Suprapubic skin (tissue), 4 donors: ENCODE measurements at regions not wholly inside any gene's neighbourhood (a gene's known extent, or its start where the extent isn't known, plus 50 kb on each side); places are given as distances from the start of the nearest gene placed in this dataset.

Experiments used
- CTCF ChIP-seq, 2 donors: fragments of 200-600 bp in 1 of 2; fragments of 450-650 bp in 1 of 2; sonication (generic) in 1 of 2; IDR thresholded peaks; one replicate each; pipeline ENCODE4 v1.5.1; 2016 to 2019; ENCODE audit warnings: antibody characterized with exemption in 2 of 2, mild to moderate bottlenecking in 1 of 2, moderate library complexity in 1 of 2
- EP300 ChIP-seq: sonication (generic); formaldehyde crosslinking; IDR thresholded peaks from one replicate; pipeline ENCODE4 v1.6.1; 2017; ENCODE audit warnings: antibody characterized with exemption
- POLR2A ChIP-seq, 2 donors: fragments of 450-650 bp; IDR thresholded peaks; one replicate each; pipeline ENCODE4 v1.6.1; 2017; ENCODE audit warnings: antibody characterized with exemption in 2 of 2, mild to moderate bottlenecking in 2 of 2, moderate library complexity in 2 of 2
- POLR2AphosphoS5 ChIP-seq, 3 donors: sonication (generic); formaldehyde crosslinking; IDR thresholded peaks; one replicate each; pipeline ENCODE4 v1.6.1; 2017; ENCODE audit warnings: antibody characterized with exemption in 3 of 3

GRCh38 chr2:134177351-134177931, 76.4 kb upstream of the MGAT5 start:
- no peak for TF ChIP-seq POLR2A (IDR thresholded peaks at IDR 0.05)
- TF ChIP-seq CTCF (IDR thresholded peaks at IDR 0.05) = no peak
- no peak for TF ChIP-seq POLR2AphosphoS5 (IDR thresholded peaks at IDR 0.05)
- no peak for TF ChIP-seq EP300
